Bronchial epithelial cell (primary cell): ENCODE measurements at regions not wholly inside any gene's neighbourhood (a gene's known extent, or its start where the extent isn't known, plus 50 kb on each side); places are given as distances from the start of the nearest gene placed in this dataset.

ENCODE experiments used
- DNase-seq: peaks from one replicate; pipeline ENCODE4 v3.0.0-alpha.2; 2010; ENCODE audit warnings: low read depth
- FAIRE-seq: peaks from 2 replicates; lab custom pipeline; 2011; peaks lifted over from hg19 to GRCh38; lab: Jason Lieb, UNC
- H3K27me3 ChIP-seq: 2 replicates; pipeline ENCODE4 v1.5.1; 2011; ENCODE audit warnings: low read length; ENCODE audit not compliant: control insufficient read depth, insufficient read depth
- H3K36me3 ChIP-seq: 2 replicates; pipeline ENCODE4 v1.5.1; 2011; ENCODE audit warnings: low read length; ENCODE audit not compliant: control insufficient read depth, insufficient read depth
- H3K4me3 ChIP-seq: 2 replicates; pipeline ENCODE4 v1.5.1; 2011; ENCODE audit warnings: mild to moderate bottlenecking, low read depth, low read length, control low read depth
- CTCF ChIP-seq: IDR thresholded peaks from 2 replicates; pipeline ENCODE4 v1.5.1; 2011; ENCODE audit warnings: mild to moderate bottlenecking, moderate library complexity, low read length, control low read depth, inconsistent platforms; ENCODE audit not compliant: insufficient read depth, severe bottlenecking

- TF ChIP-seq CTCF, result no peak
- no peaks in the 10 kb centered on the region for H3K36me3 ChIP-seq
- no peak for DNase-seq
- no peak overlapping the region for H3K4me3 ChIP-seq
- H3K27me3 ChIP-seq, result no peaks in the 10 kb centered on the region
- FAIRE-seq, result no peak
Observed at GRCh38 chrX:141759238-141759637, 60.7 kb upstream of the SPANXD start.

GRCh38 chrX:141760761-141761160, 62.2 kb upstream of the SPANXD start:
- FAIRE-seq (no peak), DNase-seq (peak; percentile 75)
- H3K27me3 ChIP-seq, result no peaks in the 10 kb centered on the region
- no peak for TF ChIP-seq CTCF
- H3K36me3 ChIP-seq, result no peaks in the 10 kb centered on the region
- H3K4me3 ChIP-seq, result no peak overlapping the region

GRCh38 chrX:141787655-141788054, 50.5 kb upstream of the MAGEC3 start:
- no peak overlapping the region for H3K4me3 ChIP-seq
- FAIRE-seq (no peak), DNase-seq (no peak)
- no peak for TF ChIP-seq CTCF
- H3K27me3 ChIP-seq, result no peaks in the 10 kb centered on the region
- H3K36me3 ChIP-seq, result no peaks in the 10 kb centered on the region
